Gastrocnemius medialis (tissue), 4 donors: ENCODE measurements at regions not wholly inside any gene's neighbourhood (a gene's known extent, or its start where the extent isn't known, plus 50 kb on each side); places are given as distances from the start of the nearest gene placed in this dataset.

Source experiments
- ATAC-seq, 2 donors: fragments of 150-250 bp; one replicate each; pipeline ENCODE4 v1.9.1; 2016
- DNase-seq, 2 donors: peaks; one replicate each; pipeline ENCODE4 v3.0.0-alpha.2; 2019
- H3K27ac ChIP-seq, 4 donors: fragments of 200-600 bp; sonication (generic); 1 replicate in 1 of 4; 2 replicates in 3 of 4; pipeline ENCODE4 v1.5.1; 2016 to 2018; ENCODE audit warnings: mild to moderate bottlenecking in 2 of 4, moderate library complexity in 1 of 4
- H3K27me3 ChIP-seq, 3 donors: fragments of 200-600 bp; sonication (generic) in 2 of 3; 1 replicate in 1 of 3; 2 replicates in 2 of 3; pipeline versions ENCODE4 v1.5.1 to v1.6.0; 2016 to 2019; ENCODE audit warnings: mild to moderate bottlenecking in 1 of 3, moderate library complexity in 1 of 3
- H3K36me3 ChIP-seq, 2 donors: fragments of 200-600 bp; sonication (generic) in 1 of 2; one replicate each; pipeline ENCODE4 v1.5.1; 2017 to 2018
- H3K4me1 ChIP-seq, 2 donors: fragments of 200-600 bp; sonication (generic) in 1 of 2; one replicate each; pipeline ENCODE4 v1.5.1; 2016 to 2017; ENCODE audit warnings: mild to moderate bottlenecking in 2 of 2
- H3K4me3 ChIP-seq, 4 donors: fragments of 200-600 bp; sonication (generic) in 3 of 4; 1 replicate in 1 of 4; 2 replicates in 3 of 4; pipeline ENCODE4 v1.5.1; 2016 to 2019; ENCODE audit warnings: mild to moderate bottlenecking in 2 of 4
- H3K9me3 ChIP-seq, 3 donors: fragments of 200-600 bp; sonication (generic) in 2 of 3; 1 replicate in 1 of 3; 2 replicates in 2 of 3; pipeline ENCODE4 v1.5.1; 2016 to 2019
- CTCF ChIP-seq, 5 experiments: fragments of 450-650 bp in 3 of 5; fragments of 200-600 bp in 2 of 5; sonication (generic) in 2 of 5; IDR thresholded peaks in 4 of 5; conservative IDR thresholded peaks in 1 of 5; 1 replicate in 4 of 5; 2 replicates in 1 of 5; pipeline ENCODE4 v1.5.1; 2016 to 2019; ENCODE audit warnings: antibody characterized with exemption in 5 of 5, mild to moderate bottlenecking in 3 of 5, moderate library complexity in 3 of 5
- POLR2A ChIP-seq, 2 donors: fragments of 450-650 bp; IDR thresholded peaks; one replicate each; pipeline ENCODE4 v1.6.1; 2017; ENCODE audit warnings: antibody characterized with exemption in 2 of 2, mild to moderate bottlenecking in 2 of 2, moderate library complexity in 2 of 2
- in situ Hi-C, 4 donors: fragments of 200-750 bp; cut with MboI; loops; one replicate each; pipeline versions ENCODE4 v1.15.0 to v1.8.0; 2017; ENCODE audit warnings: low sequenced_read_pairs in 4 of 4
- intact Hi-C: fragments of 100-400 bp; cut with DNase I; formaldehyde crosslinking; loops from one replicate; pipeline ENCODE4 v1.15.1; 2023; ENCODE audit warnings: low total_unique reads

DNA sequence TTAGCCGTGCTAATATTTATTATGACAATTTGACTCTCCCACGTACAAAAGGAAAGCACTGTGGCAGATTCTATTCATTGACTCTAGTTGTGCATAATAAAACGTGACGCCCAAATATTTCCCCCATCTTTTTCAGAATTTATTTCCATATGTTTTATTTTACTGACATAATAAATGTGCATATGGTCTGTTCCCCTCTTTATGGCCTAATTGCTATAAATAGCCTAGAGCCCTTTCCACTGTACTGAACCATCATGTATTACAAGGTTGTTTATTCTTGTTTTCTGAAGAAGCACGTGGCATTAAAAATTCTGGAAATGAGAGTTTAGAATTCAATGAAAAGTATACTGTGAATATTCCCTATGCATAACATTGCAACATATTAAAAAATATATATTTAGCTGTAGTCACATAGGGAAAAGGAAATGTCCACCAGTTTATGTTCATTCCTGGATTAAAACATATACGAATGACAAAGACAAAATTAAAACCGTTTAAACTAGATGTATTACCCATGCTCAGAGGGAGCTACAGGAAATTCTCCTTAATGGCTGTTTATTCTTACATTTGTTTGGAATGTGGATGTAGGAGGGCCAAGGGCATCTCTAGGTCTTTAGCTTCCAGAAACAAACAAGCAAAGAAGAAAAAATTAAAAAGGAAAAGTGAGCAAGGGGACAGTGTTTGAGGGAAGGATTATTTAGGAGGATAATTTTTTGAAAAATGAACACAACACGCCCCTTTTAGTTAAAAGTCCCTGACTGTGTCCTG, 122.1 kb upstream of the MMADHC start:
- Histone ChIP-seq H3K9me3 (no peaks in the 10 kb centered on the region), H3K4me3 (no peak overlapping the region), H3K36me3 (no peaks in the 10 kb centered on the region), H3K4me1 (no peaks in the 10 kb centered on the region), H3K27ac (no peak overlapping the region), H3K27me3 (no peaks in the 10 kb centered on the region)
- ATAC-seq (no peak), DNase-seq (no peak)
- TF ChIP-seq POLR2A (IDR thresholded peaks at IDR 0.05) (no peak), CTCF (IDR thresholded peaks at IDR 0.05 in 4 of 5, conservative IDR thresholded peaks at IDR 0.05 in 1 of 5) (no peak)
- intact Hi-C loops (no loop called here), in situ Hi-C loops (loop anchor here in 1 of 4 donors (10.0 kb wide), 1 partner anchor 75 kb away; no protein-coding TSS in a partner anchor)

- no peak overlapping the region for H3K4me3 ChIP-seq
- intact Hi-C loops (no loop called here), in situ Hi-C loops (no loop called here)
- H3K27me3 ChIP-seq: no peaks in the 10 kb centered on the region
- no peak overlapping the region for H3K27ac ChIP-seq
- no peaks in the 10 kb centered on the region for H3K4me1 ChIP-seq
- TF ChIP-seq POLR2A (IDR thresholded peaks at IDR 0.05): no peak
- TF ChIP-seq CTCF (IDR thresholded peaks at IDR 0.05 in 4 of 5, conservative IDR thresholded peaks at IDR 0.05 in 1 of 5): no peak
- H3K9me3 ChIP-seq: no peaks in the 10 kb centered on the region
- H3K36me3 ChIP-seq: no peaks in the 10 kb centered on the region
- ATAC-seq (no peak), DNase-seq (no peak)
Observed at GRCh38 chr2:149703281-149703680, 115.7 kb upstream of the MMADHC start.

GRCh38 chr2:149702571-149702970, 115.0 kb upstream of the MMADHC start:
- Histone ChIP-seq H3K9me3 (no peaks in the 10 kb centered on the region), H3K4me3 (no peak overlapping the region), H3K36me3 (no peaks in the 10 kb centered on the region), H3K4me1 (no peaks in the 10 kb centered on the region), H3K27ac (no peak overlapping the region), H3K27me3 (no peaks in the 10 kb centered on the region)
- ATAC-seq (no peak), DNase-seq (no peak)
- in situ Hi-C loops (no loop called here), intact Hi-C loops (no loop called here)
- TF ChIP-seq CTCF (IDR thresholded peaks at IDR 0.05 in 4 of 5, conservative IDR thresholded peaks at IDR 0.05 in 1 of 5) (no peak), POLR2A (IDR thresholded peaks at IDR 0.05) (no peak)

DNA sequence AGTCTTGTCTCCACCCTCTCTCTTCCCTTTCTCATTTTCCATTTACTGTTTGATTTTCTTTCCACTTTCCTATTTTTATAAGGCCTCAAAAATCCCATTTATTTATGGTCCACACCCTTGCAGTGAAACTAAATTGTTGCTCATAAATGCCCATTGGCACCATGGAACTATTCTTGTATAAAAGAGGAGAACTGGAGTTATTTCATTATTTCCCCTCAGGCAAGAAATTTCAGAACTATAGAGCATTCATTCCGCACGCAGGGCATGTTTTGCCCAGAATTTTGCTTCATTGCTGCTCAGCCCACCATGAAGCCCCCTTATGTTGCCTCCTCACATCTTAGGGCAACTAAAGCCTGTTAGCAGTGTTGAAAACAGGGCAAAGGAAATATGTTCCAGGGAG, 113.7 kb upstream of the MMADHC start:
- intact Hi-C loops (no loop called here), in situ Hi-C loops (no loop called here)
- no peak overlapping the region for H3K4me3 ChIP-seq
- ATAC-seq: no peak
- no peaks in the 10 kb centered on the region for H3K9me3 ChIP-seq
- DNase-seq: no peak
- H3K36me3 ChIP-seq: no peaks in the 10 kb centered on the region
- no peaks in the 10 kb centered on the region for H3K27me3 ChIP-seq
- no peaks in the 10 kb centered on the region for H3K4me1 ChIP-seq
- no peak for TF ChIP-seq POLR2A (IDR thresholded peaks at IDR 0.05)
- no peak for TF ChIP-seq CTCF (IDR thresholded peaks at IDR 0.05 in 4 of 5, conservative IDR thresholded peaks at IDR 0.05 in 1 of 5)
- no peak overlapping the region for H3K27ac ChIP-seq
